Muscle of arm (tissue), 1 donor: ENCODE measurements at regions not wholly inside any gene's neighbourhood (a gene's known extent, or its start where the extent isn't known, plus 50 kb on each side); places are given as distances from the start of the nearest gene placed in this dataset.
"Not testable (repeated sequence)": the region's sequence is repeated elsewhere in the genome, so short reads cannot be mapped to it uniquely, and the experiment has no call there.

Experiments
- DNase-seq: peaks from one replicate; pipeline ENCODE4 v3.0.0-alpha.2; 2013

- DNase-seq, result no peak
These were observed 62.6 kb upstream of the PAX8 start for GRCh38 chr2:113341191-113341869.

GRCh38 chr2:113337809-113338208 lies 59.1 kb upstream of the PAX8 start:
- no peak for DNase-seq

- not testable (repeated sequence) for DNase-seq
These were observed 57.3 kb upstream of the PAX8 start for GRCh38 chr2:113336040-113336439.

GRCh38 chr2:113334147-113334546 lies 55.4 kb upstream of the PAX8 start:
- no peak for DNase-seq

- DNase-seq, result not testable (repeated sequence)
These were observed 55.0 kb upstream of the PAX8 start for GRCh38 chr2:113333735-113334134.

GRCh38 chr2:113330060-113330767 lies 51.5 kb upstream of the PAX8 start:
- not testable (repeated sequence) for DNase-seq

GRCh38 chr2:113328973-113329372 lies 50.3 kb upstream of the PAX8 start:
- not testable (repeated sequence) for DNase-seq

- not testable (repeated sequence) for DNase-seq
These were observed 49.9 kb upstream of the PAX8 start for GRCh38 chr2:113328572-113328971.
